Right hindlimb (tissue), 1 donor: ENCODE measurements at regions not wholly inside any gene's neighbourhood (a gene's known extent, or its start where the extent isn't known, plus 50 kb on each side); places are given as distances from the start of the nearest gene placed in this dataset.

Source experiments
- DNase-seq: peaks from one replicate; pipeline ENCODE4 v3.0.0-alpha.2; 2018

- DNase-seq = peak; percentile 81
These were observed 273.4 kb downstream of the CSNK1G3 start for GRCh38 chr5:123785162-123786071.

GRCh38 chr5:123783421-123783820, 271.4 kb downstream of the CSNK1G3 start:
- DNase-seq = no peak

- DNase-seq = no peak
These were observed 266.7 kb downstream of the CSNK1G3 start for GRCh38 chr5:123778641-123779040.

GRCh38 chr5:123776761-123777160, 264.8 kb downstream of the CSNK1G3 start:
- DNase-seq = no peak

- DNase-seq = no peak
These were observed 259.7 kb downstream of the CSNK1G3 start for GRCh38 chr5:123771715-123772114.

- no peak for DNase-seq
These were observed 251.2 kb downstream of the CSNK1G3 start for GRCh38 chr5:123763201-123763600.

GRCh38 chr5:123756816-123757215, 244.8 kb downstream of the CSNK1G3 start:
- no peak for DNase-seq

- no peak for DNase-seq
These were observed 244.3 kb downstream of the CSNK1G3 start for GRCh38 chr5:123756318-123756665.

GRCh38 chr5:123755653-123756317, 243.8 kb downstream of the CSNK1G3 start:
- DNase-seq = peak; percentile 28

GRCh38 chr5:123754908-123755307, 242.9 kb downstream of the CSNK1G3 start:
- no peak for DNase-seq

- no peak for DNase-seq
These were observed 242.2 kb downstream of the CSNK1G3 start for GRCh38 chr5:123753937-123754891.

GRCh38 chr5:123753180-123753936, 241.4 kb downstream of the CSNK1G3 start:
- no peak for DNase-seq

GRCh38 chr5:123752552-123753179, 240.7 kb downstream of the CSNK1G3 start:
- peak; percentile 36 for DNase-seq

- no peak for DNase-seq
These were observed 239.7 kb downstream of the CSNK1G3 start for GRCh38 chr5:123751670-123752069.

GRCh38 chr5:123748239-123748638, 236.3 kb downstream of the CSNK1G3 start:
- DNase-seq = no peak

- DNase-seq = no peak
These were observed 234.8 kb downstream of the CSNK1G3 start for GRCh38 chr5:123746683-123747360.

GRCh38 chr5:123743990-123744583, 232.1 kb downstream of the CSNK1G3 start:
- DNase-seq = no peak

GRCh38 chr5:123735384-123735783, 223.4 kb downstream of the CSNK1G3 start:
- DNase-seq = no peak

GRCh38 chr5:123732257-123732656, 220.3 kb downstream of the CSNK1G3 start:
- no peak for DNase-seq

GRCh38 chr5:123722451-123722850, 210.5 kb downstream of the CSNK1G3 start:
- no peak for DNase-seq
